BE2C (cell line): ENCODE measurements at regions not wholly inside any gene's neighbourhood (a gene's known extent, or its start where the extent isn't known, plus 50 kb on each side); places are given as distances from the start of the nearest gene placed in this dataset.

ENCODE experiments used
- DNase-seq: peaks from one replicate; pipeline ENCODE4 v3.0.0-alpha.2; 2020
- H3K27me3 ChIP-seq: fragments of 250-450 bp; sonication (Bioruptor Pico); 2 replicates; pipeline ENCODE4 v1.5.1; 2020; ENCODE audit warnings: mild to moderate bottlenecking
- H3K36me3 ChIP-seq: fragments of 250-450 bp; sonication (Bioruptor Pico); 2 replicates; pipeline ENCODE4 v1.5.1; 2020; ENCODE audit warnings: mild to moderate bottlenecking
- H3K4me1 ChIP-seq: fragments of 250-450 bp; sonication (Bioruptor Pico); 2 replicates; pipeline ENCODE4 v1.5.1; 2020
- H3K4me3 ChIP-seq: 2 replicates; pipeline ENCODE4 v1.5.1; 2011; ENCODE audit warnings: low read depth, low read length
- H3K9me3 ChIP-seq: fragments of 250-450 bp; sonication (Bioruptor Pico); 2 replicates; pipeline ENCODE4 v1.5.1; 2020
- TF ChIP-seq, protein P1 (sequence below): IDR thresholded peaks from 2 replicates; pipeline ENCODE4 v1.5.1; 2012; ENCODE audit warnings: mild to moderate bottlenecking, low read depth, low read length

DNA sequence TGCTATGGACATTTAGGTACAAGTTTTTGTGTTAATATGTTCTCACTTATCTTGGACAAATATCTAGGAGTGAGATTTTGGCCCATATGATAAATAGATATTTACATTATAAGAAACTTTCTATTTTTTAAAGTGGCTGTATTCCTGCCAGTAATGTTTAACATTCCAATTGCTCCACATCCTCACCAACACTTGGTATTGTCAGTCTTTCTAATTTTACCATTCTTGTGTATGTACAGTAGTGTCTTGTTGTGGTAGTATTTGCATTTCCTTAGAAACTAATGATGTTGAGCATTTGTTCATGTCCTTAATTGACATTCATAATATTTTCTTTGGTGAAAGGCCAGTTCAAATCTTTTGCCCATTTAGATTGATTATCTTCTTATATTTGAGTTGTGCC lies 171.4 kb upstream of the TSHZ3 start:
- TF ChIP-seq, protein P1, sequence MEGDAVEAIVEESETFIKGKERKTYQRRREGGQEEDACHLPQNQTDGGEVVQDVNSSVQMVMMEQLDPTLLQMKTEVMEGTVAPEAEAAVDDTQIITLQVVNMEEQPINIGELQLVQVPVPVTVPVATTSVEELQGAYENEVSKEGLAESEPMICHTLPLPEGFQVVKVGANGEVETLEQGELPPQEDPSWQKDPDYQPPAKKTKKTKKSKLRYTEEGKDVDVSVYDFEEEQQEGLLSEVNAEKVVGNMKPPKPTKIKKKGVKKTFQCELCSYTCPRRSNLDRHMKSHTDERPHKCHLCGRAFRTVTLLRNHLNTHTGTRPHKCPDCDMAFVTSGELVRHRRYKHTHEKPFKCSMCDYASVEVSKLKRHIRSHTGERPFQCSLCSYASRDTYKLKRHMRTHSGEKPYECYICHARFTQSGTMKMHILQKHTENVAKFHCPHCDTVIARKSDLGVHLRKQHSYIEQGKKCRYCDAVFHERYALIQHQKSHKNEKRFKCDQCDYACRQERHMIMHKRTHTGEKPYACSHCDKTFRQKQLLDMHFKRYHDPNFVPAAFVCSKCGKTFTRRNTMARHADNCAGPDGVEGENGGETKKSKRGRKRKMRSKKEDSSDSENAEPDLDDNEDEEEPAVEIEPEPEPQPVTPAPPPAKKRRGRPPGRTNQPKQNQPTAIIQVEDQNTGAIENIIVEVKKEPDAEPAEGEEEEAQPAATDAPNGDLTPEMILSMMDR: no peak
- no peaks in the 10 kb centered on the region for H3K9me3 ChIP-seq

DNA sequence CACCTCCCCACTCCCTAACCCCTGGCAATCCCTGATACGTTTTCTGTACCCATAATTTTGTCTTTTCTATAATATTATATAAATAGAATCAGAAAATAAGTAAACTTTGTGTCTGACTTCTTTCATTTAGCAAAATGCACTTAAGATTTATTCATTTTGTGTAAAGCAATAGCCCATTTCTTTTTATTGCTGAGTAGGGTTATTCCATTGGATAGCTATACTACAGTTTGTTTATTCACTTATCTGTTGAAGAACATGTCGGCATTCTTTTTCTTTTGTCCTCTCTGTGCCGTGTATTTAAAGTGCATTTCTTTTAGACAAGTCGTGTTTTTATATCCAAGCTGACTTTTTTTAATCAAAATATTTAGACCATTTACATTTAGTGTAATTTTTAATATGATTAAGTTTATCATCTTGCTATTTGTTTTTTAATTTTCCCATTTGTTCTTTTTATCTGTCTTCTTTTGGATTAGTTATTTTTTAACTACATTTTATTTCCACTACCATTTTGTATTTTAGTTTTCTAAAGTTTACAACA lies 176.4 kb upstream of the TSHZ3 start:
- TF ChIP-seq, protein P1: no peak
- no peaks in the 10 kb centered on the region for H3K27me3 ChIP-seq
- no peak for DNase-seq
- H3K4me3 ChIP-seq: no peak overlapping the region
- H3K36me3 ChIP-seq: no peaks in the 10 kb centered on the region
- H3K9me3 ChIP-seq: no peaks in the 10 kb centered on the region
- no peaks in the 10 kb centered on the region for H3K4me1 ChIP-seq

More for the DNA sequence above, 171.4 kb upstream of the TSHZ3 start:
- no peaks in the 10 kb centered on the region for H3K27me3 ChIP-seq
- no peak for DNase-seq
- H3K4me3 ChIP-seq: no peak overlapping the region
- no peaks in the 10 kb centered on the region for H3K36me3 ChIP-seq
- H3K4me1 ChIP-seq: no peaks in the 10 kb centered on the region

DNA sequence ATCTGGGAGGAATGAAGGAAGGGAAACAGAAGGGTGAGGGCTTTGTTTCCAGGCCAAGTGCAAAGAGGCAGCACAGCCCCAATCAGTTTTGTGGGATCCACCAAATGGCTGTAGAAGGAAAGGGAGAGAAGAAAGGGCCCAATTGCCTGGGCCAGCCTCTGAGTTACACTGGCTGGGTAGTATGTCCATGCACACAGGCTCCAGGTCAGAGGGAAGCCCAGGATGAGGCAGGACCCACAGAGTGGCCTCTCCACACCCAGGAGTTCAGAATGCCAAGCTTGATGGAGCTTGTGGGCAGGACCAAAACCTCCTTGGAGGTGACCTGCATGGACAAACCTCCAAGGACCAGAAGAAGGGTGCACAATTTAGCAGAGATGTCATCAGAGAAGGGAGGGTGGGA lies 178.2 kb upstream of the TSHZ3 start:
- Histone ChIP-seq H3K9me3 (no peaks in the 10 kb centered on the region), H3K4me1 (no peaks in the 10 kb centered on the region), H3K36me3 (no peaks in the 10 kb centered on the region), H3K27me3 (no peaks in the 10 kb centered on the region), H3K4me3 (no peak overlapping the region)
- DNase-seq: no peak
- TF ChIP-seq, protein P1: no peak

DNA sequence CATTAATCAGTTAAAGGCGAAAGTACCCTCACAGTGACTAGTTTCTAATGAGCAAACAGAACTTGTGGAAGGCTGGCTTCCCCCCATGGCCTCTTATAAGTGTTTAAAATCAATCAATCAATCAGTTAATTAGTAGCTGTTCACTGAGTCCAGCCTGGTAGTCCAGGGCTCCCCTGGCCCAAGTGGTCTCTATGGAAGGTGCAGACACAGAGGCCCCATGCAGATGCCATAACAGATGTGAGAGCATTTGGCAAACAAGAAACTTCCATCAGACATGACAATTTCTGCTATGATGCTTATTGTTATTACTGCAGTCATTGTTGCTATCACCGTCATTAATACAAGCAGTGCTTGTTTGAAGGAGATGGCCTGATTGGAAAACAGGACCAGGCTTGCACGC lies 179.0 kb upstream of the TSHZ3 start:
- H3K36me3 ChIP-seq: no peaks in the 10 kb centered on the region
- no peaks in the 10 kb centered on the region for H3K27me3 ChIP-seq
- H3K4me1 ChIP-seq: no peaks in the 10 kb centered on the region
- H3K4me3 ChIP-seq: no peak overlapping the region
- DNase-seq: no peak
- TF ChIP-seq, protein P1: no peak
- no peaks in the 10 kb centered on the region for H3K9me3 ChIP-seq

DNA sequence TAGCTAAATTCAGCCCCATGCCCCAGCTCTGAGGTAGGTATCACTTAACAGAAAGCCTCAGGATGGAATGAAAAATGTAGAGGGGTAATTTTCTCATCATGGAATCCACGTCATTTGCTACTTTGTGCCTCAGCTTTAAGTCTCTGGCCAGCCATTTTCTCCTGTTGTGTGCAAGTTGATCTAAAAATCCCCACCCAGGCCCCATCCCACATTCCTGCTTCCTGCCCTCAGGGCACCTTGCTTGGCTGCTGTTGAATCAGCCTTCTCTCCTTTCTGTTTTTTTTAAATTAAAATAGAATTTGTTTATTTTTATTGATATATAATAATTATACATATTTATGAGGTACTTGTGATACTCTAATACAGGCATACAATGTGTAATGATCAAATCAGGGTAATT lies 179.9 kb upstream of the TSHZ3 start:
- Histone ChIP-seq H3K36me3 (no peaks in the 10 kb centered on the region), H3K4me3 (no peak overlapping the region), H3K9me3 (no peaks in the 10 kb centered on the region), H3K4me1 (no peaks in the 10 kb centered on the region), H3K27me3 (no peaks in the 10 kb centered on the region)
- DNase-seq: no peak
- TF ChIP-seq, protein P1: no peak

DNA sequence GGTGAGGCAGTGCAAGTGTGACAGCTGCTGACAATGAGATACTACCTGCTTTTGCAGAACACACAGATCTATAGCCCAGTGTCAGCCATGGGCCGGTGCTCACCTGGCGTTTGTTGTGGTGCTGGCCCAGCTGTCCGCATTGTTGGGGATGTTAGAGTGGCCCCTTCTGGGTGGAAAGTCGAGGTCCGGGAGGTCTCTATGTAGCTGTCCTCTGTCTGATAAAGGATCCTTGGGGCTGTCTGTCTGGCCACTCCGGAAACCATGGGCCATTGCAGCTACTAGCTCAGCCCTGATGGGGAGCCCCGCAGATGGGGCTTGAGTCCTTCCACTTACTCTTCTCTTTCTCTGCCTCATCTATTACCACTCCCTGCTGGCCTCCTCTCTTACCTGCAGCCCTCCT lies 181.5 kb upstream of the TSHZ3 start:
- TF ChIP-seq, protein P1: no peak
- no peak for DNase-seq
- H3K4me3 ChIP-seq: no peak overlapping the region

More for the DNA sequence above, 181.5 kb upstream of the TSHZ3 start:
- Histone ChIP-seq H3K36me3 (no peaks in the 10 kb centered on the region), H3K9me3 (no peaks in the 10 kb centered on the region), H3K4me1 (no peaks in the 10 kb centered on the region), H3K27me3 (no peaks in the 10 kb centered on the region)
